Smooth muscle cell (in vitro differentiated cells): ENCODE measurements at regions not wholly inside any gene's neighbourhood (a gene's known extent, or its start where the extent isn't known, plus 50 kb on each side); places are given as distances from the start of the nearest gene placed in this dataset.

Experiments used
- DNase-seq: peaks from one replicate; lab custom pipeline; 2025; ENCODE audit not compliant: unreplicated experiment; lab: John Stamatoyannopoulos, UW
- H2AFZ ChIP-seq: fragments of 200-600 bp; sonication (generic); 2 replicates; pipeline ENCODE4 v1.6.0; 2016; ENCODE audit warnings: antibody characterized with exemption, low read depth, mild to moderate bottlenecking
- H3F3A ChIP-seq: fragments of 200-600 bp; sonication (generic); 2 replicates; pipeline ENCODE4 v1.6.0; 2017; ENCODE audit warnings: antibody characterized with exemption, low read depth
- H3K27ac ChIP-seq: fragments of 200-600 bp; sonication (generic); 2 replicates; pipeline ENCODE4 v1.5.1; 2016; ENCODE audit warnings: low read depth, mild to moderate bottlenecking
- H3K27me3 ChIP-seq: fragments of 200-600 bp; sonication (generic); 2 replicates; pipeline ENCODE4 v1.6.1; 2016; ENCODE audit warnings: low read depth, mild to moderate bottlenecking
- H3K36me3 ChIP-seq: fragments of 200-600 bp; sonication (generic); 2 replicates; pipeline ENCODE4 v1.5.1; 2016; ENCODE audit warnings: low read depth
- H3K4me1 ChIP-seq: fragments of 200-600 bp; sonication (generic); 2 replicates; pipeline ENCODE4 v1.5.1; 2016; ENCODE audit warnings: low read depth
- H3K4me2 ChIP-seq: fragments of 200-600 bp; sonication (generic); 2 replicates; pipeline ENCODE4 v1.6.0; 2016; ENCODE audit warnings: mild to moderate bottlenecking
- H3K4me3 ChIP-seq: fragments of 200-600 bp; sonication (generic); 2 replicates; pipeline ENCODE4 v1.5.1; 2016; ENCODE audit warnings: mild to moderate bottlenecking
- H3K79me2 ChIP-seq: fragments of 200-600 bp; sonication (generic); 2 replicates; pipeline ENCODE4 v1.6.0; 2016; ENCODE audit warnings: low read depth, mild to moderate bottlenecking
- H3K9ac ChIP-seq: fragments of 200-600 bp; sonication (generic); 2 replicates; pipeline ENCODE4 v1.6.0; 2016; ENCODE audit warnings: low read depth
- H3K9me3 ChIP-seq: fragments of 200-600 bp; sonication (generic); replicated peaks from 2 replicates; pipeline ENCODE4 v1.5.1; 2016; ENCODE audit warnings: low read depth
- H4K20me1 ChIP-seq: fragments of 200-600 bp; sonication (generic); 2 replicates; pipeline ENCODE4 v1.6.0; 2016; ENCODE audit warnings: low read depth
- WGBS: methylation state at CpG from one replicate; pipeline ENCODE4 v1.1.7; 2016; ENCODE audit warnings: low lambda C conversion rate; 5-methylcytosine and 5-hydroxymethylcytosine counted together
- TF ChIP-seq, protein P1 (sequence below): fragments of 200-600 bp; sonication (generic); IDR thresholded peaks from 2 replicates; pipeline ENCODE4 v1.5.1; 2017; ENCODE audit warnings: borderline replicate concordance, mild to moderate bottlenecking, antibody characterized with exemption; ENCODE audit not compliant: insufficient read depth, poor library complexity, severe bottlenecking

DNA sequence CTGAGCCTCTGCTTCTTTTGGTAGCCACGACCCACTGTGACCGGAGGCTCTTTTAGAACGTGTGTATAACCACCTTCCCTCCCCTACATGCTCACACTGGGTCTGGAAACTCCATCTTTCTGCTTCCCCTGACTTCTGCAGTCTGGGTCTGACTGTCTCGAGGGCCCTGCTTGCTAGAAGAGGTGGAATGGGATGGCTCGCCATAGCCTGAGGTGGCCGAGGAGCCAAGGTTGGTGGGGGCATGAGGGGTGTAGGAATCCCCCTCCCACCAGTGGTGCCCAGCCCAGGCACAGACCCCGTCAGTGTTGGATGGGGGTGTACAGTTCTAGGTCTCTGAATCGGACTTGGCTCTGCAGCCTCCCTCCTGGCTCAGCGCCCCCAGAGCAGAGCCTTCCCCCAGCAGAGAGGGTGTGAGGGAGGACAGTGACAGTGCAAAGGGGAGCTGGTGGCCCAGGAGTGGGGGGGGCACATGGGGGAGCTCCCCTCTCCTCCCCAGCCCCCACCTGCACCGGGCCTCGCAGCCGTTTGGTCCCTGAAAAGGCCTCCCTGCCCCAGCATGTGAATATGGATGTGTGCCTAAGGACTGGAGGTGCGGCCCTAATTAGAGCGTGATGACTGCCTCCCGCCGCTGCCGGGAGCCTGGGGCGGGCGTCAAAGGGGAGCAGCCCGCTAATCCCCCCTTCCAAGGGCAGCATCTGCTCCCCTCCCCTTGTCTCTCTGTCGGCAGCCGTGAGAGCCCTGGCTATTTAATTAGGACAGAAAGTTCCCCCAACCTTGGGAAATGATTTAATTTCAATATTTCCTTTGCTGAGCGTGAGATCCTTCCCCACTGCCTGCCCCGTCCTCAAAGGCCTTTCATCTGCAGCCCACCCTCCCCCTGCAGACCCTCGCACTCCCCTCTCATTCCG lies 196.2 kb upstream of the C14orf180 start:
- Histone ChIP-seq H3F3A (no peaks in the 10 kb centered on the region), H3K9ac (no peak overlapping the region), H3K27me3 (no peaks in the 10 kb centered on the region), H3K27ac (no peak overlapping the region), H3K36me3 (no peaks in the 10 kb centered on the region), H3K9me3 (no peaks in the 10 kb centered on the region), H3K4me3 (no peak overlapping the region), H3K4me2 (no peak overlapping the region), H3K4me1 (peaks cover 13% of the 10 kb centered on the region), H2AFZ (no peak overlapping the region), H3K79me2 (no peaks in the 10 kb centered on the region), H4K20me1 (no peaks in the 10 kb centered on the region)
- WGBS = 87% methylated on average over 26 of the region's 26 CpGs
- TF ChIP-seq, protein P1, sequence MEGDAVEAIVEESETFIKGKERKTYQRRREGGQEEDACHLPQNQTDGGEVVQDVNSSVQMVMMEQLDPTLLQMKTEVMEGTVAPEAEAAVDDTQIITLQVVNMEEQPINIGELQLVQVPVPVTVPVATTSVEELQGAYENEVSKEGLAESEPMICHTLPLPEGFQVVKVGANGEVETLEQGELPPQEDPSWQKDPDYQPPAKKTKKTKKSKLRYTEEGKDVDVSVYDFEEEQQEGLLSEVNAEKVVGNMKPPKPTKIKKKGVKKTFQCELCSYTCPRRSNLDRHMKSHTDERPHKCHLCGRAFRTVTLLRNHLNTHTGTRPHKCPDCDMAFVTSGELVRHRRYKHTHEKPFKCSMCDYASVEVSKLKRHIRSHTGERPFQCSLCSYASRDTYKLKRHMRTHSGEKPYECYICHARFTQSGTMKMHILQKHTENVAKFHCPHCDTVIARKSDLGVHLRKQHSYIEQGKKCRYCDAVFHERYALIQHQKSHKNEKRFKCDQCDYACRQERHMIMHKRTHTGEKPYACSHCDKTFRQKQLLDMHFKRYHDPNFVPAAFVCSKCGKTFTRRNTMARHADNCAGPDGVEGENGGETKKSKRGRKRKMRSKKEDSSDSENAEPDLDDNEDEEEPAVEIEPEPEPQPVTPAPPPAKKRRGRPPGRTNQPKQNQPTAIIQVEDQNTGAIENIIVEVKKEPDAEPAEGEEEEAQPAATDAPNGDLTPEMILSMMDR = no peak
- no peak for DNase-seq

DNA sequence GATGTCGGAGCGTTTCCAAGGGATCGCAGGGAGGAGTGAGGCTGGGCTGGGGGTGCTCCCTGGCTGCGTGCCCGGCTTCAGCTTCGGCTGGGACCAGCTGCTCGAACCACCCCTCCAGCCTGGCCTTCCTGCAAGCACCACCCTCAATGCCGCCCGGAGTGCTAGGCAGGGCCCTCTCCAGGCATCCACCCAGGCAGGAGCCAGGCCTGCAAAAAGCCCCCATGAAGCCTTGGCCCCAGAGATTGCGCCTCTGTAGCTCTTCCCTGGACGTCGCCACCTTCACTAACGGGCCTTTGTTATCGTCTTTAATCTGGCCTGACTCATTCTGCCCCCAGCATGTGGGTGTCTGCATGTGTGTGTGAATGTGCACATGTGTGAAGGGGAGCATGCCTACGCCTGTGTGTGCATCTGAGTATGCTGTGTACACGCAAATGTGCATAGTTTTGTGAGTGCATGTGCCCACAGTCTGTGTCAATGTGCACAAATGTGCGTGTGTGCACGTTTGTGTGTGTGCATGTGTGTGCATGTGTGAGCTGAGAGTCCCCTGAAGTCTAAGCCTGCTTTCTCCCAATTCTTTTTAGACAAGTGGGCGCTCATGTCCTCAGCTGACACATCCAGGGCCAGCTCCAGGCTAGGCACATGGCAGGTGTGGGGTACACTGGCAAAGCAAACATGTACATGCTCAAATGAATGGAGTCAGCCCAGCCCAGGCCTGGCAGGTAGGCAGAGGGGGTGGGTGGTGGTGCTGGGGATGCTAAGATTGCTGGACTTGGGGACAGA lies 195.4 kb upstream of the C14orf180 start:
- H3K4me1 ChIP-seq = peaks cover 13% of the 10 kb centered on the region
- TF ChIP-seq, protein P1 = no peak
- H3K27me3 ChIP-seq = no peaks in the 10 kb centered on the region
- no peak overlapping the region for H3K9ac ChIP-seq
- H3K4me2 ChIP-seq = no peak overlapping the region
- no peaks in the 10 kb centered on the region for H3K36me3 ChIP-seq
- H2AFZ ChIP-seq = no peak overlapping the region
- no peaks in the 10 kb centered on the region for H3K9me3 ChIP-seq
- H4K20me1 ChIP-seq = no peaks in the 10 kb centered on the region
- H3K27ac ChIP-seq = no peak overlapping the region
- no peak for DNase-seq
- no peaks in the 10 kb centered on the region for H3K79me2 ChIP-seq
- no peak overlapping the region for H3K4me3 ChIP-seq
- WGBS = 80% methylated on average over 19 of the region's 19 CpGs
- H3F3A ChIP-seq = no peaks in the 10 kb centered on the region

DNA sequence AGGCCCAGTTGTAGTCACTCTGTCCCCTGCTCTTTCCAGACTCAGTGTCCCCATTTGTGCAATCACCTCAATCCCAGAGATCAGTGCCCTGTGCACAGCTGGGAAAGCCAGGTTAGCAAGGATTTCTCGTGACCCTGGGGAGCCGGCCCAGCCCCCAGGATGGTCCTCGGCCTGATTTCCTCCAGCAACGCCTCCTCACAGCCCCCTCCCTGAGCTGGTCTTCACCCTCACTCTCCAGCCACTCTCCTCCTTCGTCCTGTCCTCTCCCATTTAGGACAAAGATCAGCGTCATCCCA lies 194.8 kb upstream of the C14orf180 start:
- WGBS = 89% methylated on average over 6 of the region's 6 CpGs
- no peak overlapping the region for H2AFZ ChIP-seq
- H3K9ac ChIP-seq = no peak overlapping the region
- H3K4me3 ChIP-seq = no peak overlapping the region
- H4K20me1 ChIP-seq = no peaks in the 10 kb centered on the region
- H3K4me2 ChIP-seq = no peak overlapping the region
- H3K4me1 ChIP-seq = peaks cover 13% of the 10 kb centered on the region
- H3F3A ChIP-seq = no peaks in the 10 kb centered on the region
- H3K79me2 ChIP-seq = no peaks in the 10 kb centered on the region
- TF ChIP-seq, protein P1 = no peak
- no peaks in the 10 kb centered on the region for H3K27me3 ChIP-seq
- no peak overlapping the region for H3K27ac ChIP-seq
- H3K36me3 ChIP-seq = no peaks in the 10 kb centered on the region
- no peaks in the 10 kb centered on the region for H3K9me3 ChIP-seq
- DNase-seq = no peak
